Osteocyte (in vitro differentiated cells): ENCODE measurements at regions not wholly inside any gene's neighbourhood (a gene's known extent, or its start where the extent isn't known, plus 50 kb on each side); places are given as distances from the start of the nearest gene placed in this dataset.

Experiments
- DNase-seq: peaks from one replicate; pipeline ENCODE4 v3.0.0; 2021; ENCODE audit warnings: mixed read lengths; ENCODE audit not compliant: unreplicated experiment; ENCODE audit errors: extremely low spot score
- H3K27ac Mint-ChIP-seq: one replicate; pipeline ENCODE4 v1.8.0; 2021; ENCODE audit warnings: mild to moderate bottlenecking, mixed read lengths; ENCODE audit not compliant: unreplicated experiment
- H3K27me3 Mint-ChIP-seq: one replicate; pipeline ENCODE4 v1.8.0; 2021; ENCODE audit warnings: mixed read lengths; ENCODE audit not compliant: unreplicated experiment
- H3K36me3 Mint-ChIP-seq: one replicate; pipeline ENCODE4 v1.8.0; 2021; ENCODE audit warnings: mixed read lengths; ENCODE audit not compliant: unreplicated experiment
- H3K4me1 Mint-ChIP-seq: one replicate; pipeline ENCODE4 v1.8.0; 2021; ENCODE audit warnings: mixed read lengths; ENCODE audit not compliant: unreplicated experiment
- H3K4me3 Mint-ChIP-seq: one replicate; pipeline ENCODE4 v1.8.0; 2021; ENCODE audit warnings: mild to moderate bottlenecking, moderate library complexity, mixed read lengths; ENCODE audit not compliant: unreplicated experiment
- H3K9me3 Mint-ChIP-seq: one replicate; pipeline ENCODE4 v1.8.0; 2021; ENCODE audit warnings: mixed read lengths; ENCODE audit not compliant: unreplicated experiment
- TF ChIP-seq, protein P1 (sequence below): fragments of 200-600 bp; sonication (generic); IDR thresholded peaks from 2 replicates; pipeline ENCODE4 v1.5.0; 2021; ENCODE audit warnings: antibody characterized with exemption, mild to moderate bottlenecking, moderate library complexity

DNA sequence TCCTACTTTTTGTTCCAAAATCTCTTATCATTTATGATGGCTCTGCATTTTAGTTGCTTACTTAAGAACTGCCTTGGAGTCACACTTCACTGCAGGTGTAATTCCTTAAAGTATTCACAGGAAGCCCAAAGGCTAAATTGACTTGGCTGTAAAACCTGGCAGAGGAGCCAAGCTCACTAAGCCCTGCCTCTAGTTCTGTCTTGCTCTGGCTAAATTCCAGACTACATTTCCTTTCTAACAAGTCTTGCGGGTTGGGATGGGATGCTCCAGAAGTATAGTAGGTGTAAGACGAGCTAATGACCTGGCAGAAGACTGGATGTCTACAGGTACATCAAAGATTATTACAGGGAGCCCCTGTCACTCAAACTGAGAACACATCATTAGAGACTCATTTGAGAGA is 924.0 kb upstream of the INTU start:
- no peaks in the 10 kb centered on the region for H3K27me3 Mint-ChIP-seq
- peaks cover 1% of the 10 kb centered on the region for H3K36me3 Mint-ChIP-seq
- peaks cover 3% of the 10 kb centered on the region for H3K4me1 Mint-ChIP-seq
- H3K9me3 Mint-ChIP-seq, result peaks cover 4% of the 10 kb centered on the region
- no peak overlapping the region for H3K4me3 Mint-ChIP-seq
- TF ChIP-seq, protein P1, sequence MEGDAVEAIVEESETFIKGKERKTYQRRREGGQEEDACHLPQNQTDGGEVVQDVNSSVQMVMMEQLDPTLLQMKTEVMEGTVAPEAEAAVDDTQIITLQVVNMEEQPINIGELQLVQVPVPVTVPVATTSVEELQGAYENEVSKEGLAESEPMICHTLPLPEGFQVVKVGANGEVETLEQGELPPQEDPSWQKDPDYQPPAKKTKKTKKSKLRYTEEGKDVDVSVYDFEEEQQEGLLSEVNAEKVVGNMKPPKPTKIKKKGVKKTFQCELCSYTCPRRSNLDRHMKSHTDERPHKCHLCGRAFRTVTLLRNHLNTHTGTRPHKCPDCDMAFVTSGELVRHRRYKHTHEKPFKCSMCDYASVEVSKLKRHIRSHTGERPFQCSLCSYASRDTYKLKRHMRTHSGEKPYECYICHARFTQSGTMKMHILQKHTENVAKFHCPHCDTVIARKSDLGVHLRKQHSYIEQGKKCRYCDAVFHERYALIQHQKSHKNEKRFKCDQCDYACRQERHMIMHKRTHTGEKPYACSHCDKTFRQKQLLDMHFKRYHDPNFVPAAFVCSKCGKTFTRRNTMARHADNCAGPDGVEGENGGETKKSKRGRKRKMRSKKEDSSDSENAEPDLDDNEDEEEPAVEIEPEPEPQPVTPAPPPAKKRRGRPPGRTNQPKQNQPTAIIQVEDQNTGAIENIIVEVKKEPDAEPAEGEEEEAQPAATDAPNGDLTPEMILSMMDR, result no peak
- H3K27ac Mint-ChIP-seq, result no peak overlapping the region
- DNase-seq, result no peak

DNA sequence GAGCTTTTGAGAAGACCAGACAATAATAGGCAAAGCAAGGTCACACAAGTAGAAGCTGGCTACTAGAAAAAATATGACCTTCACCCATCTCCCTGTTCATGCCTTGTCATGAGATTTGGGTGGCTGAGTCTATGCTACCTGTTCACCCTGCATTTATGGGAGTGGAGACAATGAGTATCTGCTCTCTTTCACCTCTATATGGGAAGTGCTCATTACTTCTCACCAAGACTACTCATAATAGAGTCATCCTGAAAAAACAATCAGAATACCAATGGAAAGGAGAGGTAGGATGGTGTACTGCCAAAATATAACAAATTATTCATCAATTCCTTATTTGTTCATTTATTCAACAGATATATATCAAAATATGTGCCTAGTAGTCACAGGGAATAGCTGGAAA is 921.8 kb upstream of the INTU start:
- peaks cover 1% of the 10 kb centered on the region for H3K36me3 Mint-ChIP-seq
- H3K27me3 Mint-ChIP-seq, result no peaks in the 10 kb centered on the region
- TF ChIP-seq, protein P1, result no peak
- H3K27ac Mint-ChIP-seq, result no peak overlapping the region
- no peak for DNase-seq
- H3K4me3 Mint-ChIP-seq, result no peak overlapping the region
- H3K9me3 Mint-ChIP-seq, result no peaks in the 10 kb centered on the region
- no peaks in the 10 kb centered on the region for H3K4me1 Mint-ChIP-seq

DNA sequence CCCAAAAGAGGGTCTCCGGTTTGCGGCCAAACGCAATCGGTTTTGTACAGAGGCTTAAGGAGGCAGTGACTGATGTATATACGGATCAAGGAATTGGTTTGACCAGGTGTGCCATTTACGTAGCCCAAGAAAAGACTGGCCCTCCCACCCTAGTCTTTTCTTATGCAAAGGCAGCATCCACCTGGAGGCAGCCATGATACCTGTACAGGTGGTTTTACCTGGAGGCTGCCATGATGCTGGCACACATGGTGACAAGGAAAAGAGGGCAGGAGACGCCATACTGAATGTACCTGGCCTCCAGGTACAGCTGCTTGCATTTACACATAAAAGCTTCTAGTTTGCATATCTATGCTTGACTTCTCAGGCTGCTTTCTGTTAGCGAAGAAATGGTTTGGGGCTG is 917.7 kb upstream of the INTU start:
- no peaks in the 10 kb centered on the region for H3K9me3 Mint-ChIP-seq
- no peaks in the 10 kb centered on the region for H3K27me3 Mint-ChIP-seq
- DNase-seq, result no peak
- H3K36me3 Mint-ChIP-seq, result no peaks in the 10 kb centered on the region
- TF ChIP-seq, protein P1, result no peak
- no peak overlapping the region for H3K4me3 Mint-ChIP-seq
- peaks cover 7% of the 10 kb centered on the region for H3K4me1 Mint-ChIP-seq
- H3K27ac Mint-ChIP-seq, result no peak overlapping the region

DNA sequence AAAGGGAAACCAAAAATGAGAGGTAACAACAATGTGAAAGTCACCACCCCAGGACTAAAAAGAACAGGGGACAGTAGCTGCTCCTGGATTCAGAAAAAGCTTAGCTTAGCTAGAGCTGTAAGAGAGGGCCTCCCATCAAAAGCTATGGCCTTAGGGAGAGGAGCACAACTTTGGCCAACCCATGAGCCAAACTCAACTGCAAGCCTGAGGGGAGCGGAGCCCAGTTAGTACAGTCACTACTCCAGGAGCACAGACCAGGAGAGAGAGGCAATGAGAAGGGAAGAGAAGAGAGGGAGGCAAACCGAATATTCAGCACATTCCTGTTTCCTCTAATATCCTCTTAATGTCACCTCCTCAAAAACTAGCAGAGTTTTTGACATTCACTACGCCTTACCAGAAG is 917.1 kb upstream of the INTU start:
- TF ChIP-seq, protein P1, result no peak
- Mint-ChIP-seq H3K9me3 (no peaks in the 10 kb centered on the region), H3K4me3 (no peak overlapping the region), H3K36me3 (no peaks in the 10 kb centered on the region), H3K27ac (no peak overlapping the region), H3K4me1 (peaks cover 9% of the 10 kb centered on the region), H3K27me3 (no peaks in the 10 kb centered on the region)
- no peak for DNase-seq

- no peaks in the 10 kb centered on the region for H3K9me3 Mint-ChIP-seq
- no peak for DNase-seq
- H3K4me1 Mint-ChIP-seq, result peaks cover 9% of the 10 kb centered on the region
- H3K27me3 Mint-ChIP-seq, result no peaks in the 10 kb centered on the region
- TF ChIP-seq, protein P1, result no peak
- H3K4me3 Mint-ChIP-seq, result no peak overlapping the region
- no peak overlapping the region for H3K27ac Mint-ChIP-seq
- no peaks in the 10 kb centered on the region for H3K36me3 Mint-ChIP-seq
Observed at GRCh38 chr4:126718136-126718535, 914.6 kb upstream of the INTU start.
